Epithelial cell of proximal tubule (primary cell): ENCODE measurements at regions not wholly inside any gene's neighbourhood (a gene's known extent, or its start where the extent isn't known, plus 50 kb on each side); places are given as distances from the start of the nearest gene placed in this dataset.
"Not testable (repeated sequence)": the region's sequence is repeated elsewhere in the genome, so short reads cannot be mapped to it uniquely, and the experiment has no call there.

Experiments used
- DNase-seq: peaks from one replicate; pipeline ENCODE4 v3.0.0-alpha.2; 2011; ENCODE audit warnings: low read depth
- H3K4me3 ChIP-seq: 2 replicates; pipeline ENCODE4 v1.5.1; 2011; ENCODE audit warnings: low read depth, mild to moderate bottlenecking, low read length
- CTCF ChIP-seq: conservative IDR thresholded peaks from 2 replicates; pipeline ENCODE4 v1.5.1; 2012; ENCODE audit warnings: low read depth, mild to moderate bottlenecking, low read length

GRCh38 chr10:124197371-124198124, 104.2 kb upstream of the CHST15 start:
- no peak for DNase-seq
- no peak for TF ChIP-seq CTCF
- no peak overlapping the region for H3K4me3 ChIP-seq

GRCh38 chr10:124196659-124197058, 103.3 kb upstream of the CHST15 start:
- DNase-seq, result no peak
- no peak overlapping the region for H3K4me3 ChIP-seq
- TF ChIP-seq CTCF, result no peak

- no peak for DNase-seq
- TF ChIP-seq CTCF, result no peak
- no peak overlapping the region for H3K4me3 ChIP-seq
These were observed 100.9 kb upstream of the CHST15 start for GRCh38 chr10:124194199-124194824.

GRCh38 chr10:124193309-124193696, 99.9 kb upstream of the CHST15 start:
- DNase-seq, result no peak
- H3K4me3 ChIP-seq, result no peak overlapping the region
- TF ChIP-seq CTCF, result no peak

GRCh38 chr10:124192664-124193308, 99.4 kb upstream of the CHST15 start:
- H3K4me3 ChIP-seq, DNase-seq: not testable (repeated sequence)
- TF ChIP-seq CTCF, result peak; percentile 35

- H3K4me3 ChIP-seq, DNase-seq: not testable (repeated sequence)
These were observed 97.1 kb upstream of the CHST15 start for GRCh38 chr10:124190476-124190875.

- no peak for TF ChIP-seq CTCF
- no peak overlapping the region for H3K4me3 ChIP-seq
- no peak for DNase-seq
These were observed 93.6 kb upstream of the CHST15 start for GRCh38 chr10:124186956-124187355.
